ENCODE measurements at regions not wholly inside any gene's neighbourhood (a gene's known extent, or its start where the extent isn't known, plus 50 kb on each side); places are given as distances from the start of the nearest gene placed in this dataset.

- TF ChIP-seq IRF3 (IDR thresholded peaks at IDR 0.05; ENCODE audit: low read depth, low read length) = no peak
Measured at GRCh38 chr9:4389755-4390154, 89.9 kb upstream of the GLIS3 start (continued).

- no peaks in the 10 kb centered on the region for H3K9me2 ChIP-seq
- TF ChIP-seq NRF1 (IDR thresholded peaks at IDR 0.05; ENCODE audit: low read depth, low read length) (no peak), CTCF (IDR thresholded peaks at IDR 0.05) (no peak), TAF1 (IDR thresholded peaks at IDR 0.05; ENCODE audit: borderline replicate concordance, low read depth, low read length) (no peak), FOSL2 (IDR thresholded peaks at IDR 0.05; ENCODE audit: borderline replicate concordance, low read depth) (no peak), TEAD4 (IDR thresholded peaks at IDR 0.05; ENCODE audit: borderline replicate concordance, insufficient read depth) (no peak)
- no peaks in the 10 kb centered on the region; the same call in 1 of the 2 replicates for H3K27me3 ChIP-seq (ENCODE audit: insufficient read depth)
- H3K27ac ChIP-seq (ENCODE audit: low read depth in 2 of 2, low read length in 1 of 2) = no peak overlapping the region
- no peaks in the 10 kb centered on the region for H3K36me3 ChIP-seq (replicated peaks in 1 of 2; ENCODE audit: control insufficient read depth in 1 of 2, insufficient read depth in 2 of 2, low read length in 1 of 2)
- H3K9me3 ChIP-seq = no peaks in the 10 kb centered on the region
- POLR2A ChIA-PET = no interaction called here
- no peak overlapping the region for H3K4me3 ChIP-seq (ENCODE audit: low read depth in 2 of 2, low read length in 1 of 2)
- WGBS (ENCODE audit: low lambda C conversion rate) = 69% methylated on average over 5 of the region's 5 CpGs
- no peaks in the 10 kb centered on the region for H4K20me1 ChIP-seq (ENCODE audit: insufficient read depth)
- H3K4me2 ChIP-seq = no peak overlapping the region
- H3K79me2 ChIP-seq (ENCODE audit: insufficient read depth) = no peaks in the 10 kb centered on the region
- no peaks in the 10 kb centered on the region for H3F3A ChIP-seq (replicated peaks; ENCODE audit: insufficient read depth)
- H2AFZ ChIP-seq (ENCODE audit: low read depth) = no peak overlapping the region
- CTCF ChIA-PET = interaction anchor here (1.2 kb wide), 1 partner anchor 49 kb away, joined by 5 read pairs; no protein-coding TSS in a partner anchor
- H3K4me1 ChIP-seq (ENCODE audit: control insufficient read depth in 1 of 2, insufficient read depth in 2 of 2, low read depth in 1 of 2, low read length in 1 of 2) = no peaks in the 10 kb centered on the region
- H3K9ac ChIP-seq = no peak overlapping the region
- DNase-seq = no peak
Measured at GRCh38 chr9:4389003-4389402, 89.1 kb upstream of the GLIS3 start.

GRCh38 chr9:4386819-4387218, 87.0 kb upstream of the GLIS3 start:
- Histone ChIP-seq H3K9me2 (no peaks in the 10 kb centered on the region), H3K4me3 (ENCODE audit: low read depth in 2 of 2, low read length in 1 of 2) (no peak overlapping the region), H4K20me1 (ENCODE audit: insufficient read depth) (no peaks in the 10 kb centered on the region), H3K79me2 (ENCODE audit: insufficient read depth) (no peaks in the 10 kb centered on the region), H3F3A (replicated peaks; ENCODE audit: insufficient read depth) (no peaks in the 10 kb centered on the region), H3K36me3 (replicated peaks in 1 of 2; ENCODE audit: control insufficient read depth in 1 of 2, insufficient read depth in 2 of 2, low read length in 1 of 2) (no peaks in the 10 kb centered on the region), H3K9me3 (no peaks in the 10 kb centered on the region), H3K27ac (ENCODE audit: low read depth in 2 of 2, low read length in 1 of 2) (no peak overlapping the region), H2AFZ (ENCODE audit: low read depth) (no peak overlapping the region), H3K27me3 (ENCODE audit: insufficient read depth) (no peaks in the 10 kb centered on the region; the same call in 1 of the 2 replicates), H3K4me1 (ENCODE audit: control insufficient read depth in 1 of 2, insufficient read depth in 2 of 2, low read depth in 1 of 2, low read length in 1 of 2) (peaks cover 0 to under 1% of the 10 kb centered on the region in 2 experiments; a peak in 2 of 4 replicates), H3K4me2 (no peak overlapping the region), H3K9ac (no peak overlapping the region)
- CTCF ChIA-PET = interaction anchor here (1.3 to 3.7 kb wide), 3 partner anchors 47 to 276 kb away, joined by 3 to 20 read pairs (median 4); no protein-coding TSS in a partner anchor
- 87% methylated on average over 3 of the region's 3 CpGs for WGBS (ENCODE audit: low lambda C conversion rate)
- POLR2A ChIA-PET = no interaction called here
- DNase-seq = no peak
- TF ChIP-seq YY1 (IDR thresholded peaks at IDR 0.05; ENCODE audit: low read depth) (no peak), TEAD4 (IDR thresholded peaks at IDR 0.05; ENCODE audit: borderline replicate concordance, insufficient read depth) (no peak), PBX3 (IDR thresholded peaks at IDR 0.05) (no peak), ELF1 (IDR thresholded peaks at IDR 0.05) (no peak), USF2 (IDR thresholded peaks at IDR 0.05; ENCODE audit: borderline replicate concordance, low read depth, low read length) (no peak), SIN3A (IDR thresholded peaks at IDR 0.05; ENCODE audit: borderline replicate concordance, low read depth, low read length) (no peak), USF1 (IDR thresholded peaks at IDR 0.05; ENCODE audit: borderline replicate concordance, low read depth) (no peak), RXRA (IDR thresholded peaks at IDR 0.05; ENCODE audit: borderline replicate concordance, low read depth) (no peak), CHD2 (IDR thresholded peaks at IDR 0.05; ENCODE audit: low read length, partially characterized antibody) (no peak), GATA2 (CRISPR knock-in tag; IDR thresholded peaks at IDR 0.05) (no peak), EP300 (IDR thresholded peaks at IDR 0.05; ENCODE audit: borderline replicate concordance in 1 of 2, low read depth in 1 of 2, low read length in 1 of 2) (no peak), JUND (IDR thresholded peaks at IDR 0.05) (no peak), RAD21 (IDR thresholded peaks at IDR 0.05; ENCODE audit: low read length) (no peak), MXI1 (IDR thresholded peaks at IDR 0.05; ENCODE audit: low read depth, low read length) (no peak), POLR2AphosphoS5 (IDR thresholded peaks at IDR 0.05; ENCODE audit: low read depth, low read length) (no peak), IRF3 (IDR thresholded peaks at IDR 0.05; ENCODE audit: low read depth, low read length) (no peak)
